OCI-LY7 (cell line): ENCODE measurements at regions not wholly inside any gene's neighbourhood (a gene's known extent, or its start where the extent isn't known, plus 50 kb on each side); places are given as distances from the start of the nearest gene placed in this dataset.

Source experiments
- BruUV-seq: library from RNA; stranded (reverse); fragments of 400-500 nt; replicated peaks from 2 replicates; lab custom pipeline; 2021; lab: Mats Ljungman, UMichigan
- CTCF ChIA-PET: fragments of 300-600 bp; sonication (Branson Sonifier 250); formaldehyde crosslinking; loops from one replicate; lab custom pipeline; 2022; ENCODE audit warnings: antibody characterized with exemption; ENCODE audit not compliant: unreplicated experiment; lab: Charles Lee
- POLR2A ChIA-PET: fragments of 300-600 bp; sonication (Branson Sonifier 250); formaldehyde crosslinking; loops from one replicate; lab custom pipeline; 2022; ENCODE audit warnings: antibody characterized with exemption; lab: Charles Lee
- DNase-seq: peaks from one replicate; pipeline ENCODE4 v3.0.0-alpha.2; 2015; ENCODE audit warnings: low spot score
- H2AFZ ChIP-seq: fragments of 200-600 bp; sonication (generic), shearing (Covaris generic); 2 replicates; pipeline ENCODE4 v1.6.1; 2014; ENCODE audit warnings: mild to moderate bottlenecking, antibody characterized with exemption, low read length, moderate library complexity
- H3K27ac ChIP-seq: fragments of 200-600 bp; sonication (generic); 2 replicates; pipeline ENCODE4 v1.5.1; 2014; ENCODE audit warnings: mixed run types, low read depth, mild to moderate bottlenecking, moderate library complexity, low read length, inconsistent platforms; ENCODE audit not compliant: poor library complexity, severe bottlenecking
- H3K36me3 ChIP-seq: fragments of 200-600 bp; sonication (generic); 2 replicates; pipeline ENCODE4 v1.6.1; 2014; ENCODE audit warnings: mild to moderate bottlenecking, antibody characterized with exemption, low read length, moderate library complexity, mixed read lengths; ENCODE audit not compliant: insufficient read depth
- H3K4me1 ChIP-seq: fragments of 200-600 bp; sonication (generic); 2 replicates; pipeline ENCODE4 v1.5.1; 2014; ENCODE audit warnings: mild to moderate bottlenecking, low read length; ENCODE audit not compliant: insufficient read depth, poor library complexity, severe bottlenecking
- H3K4me2 ChIP-seq: fragments of 200-600 bp; sonication (generic); 2 replicates; pipeline ENCODE4 v1.6.1; 2014; ENCODE audit warnings: mild to moderate bottlenecking, low read length
- H3K4me3 ChIP-seq: fragments of 200-600 bp; sonication (generic); 2 replicates; pipeline ENCODE4 v1.5.1; 2014; ENCODE audit warnings: mild to moderate bottlenecking, low read depth, low read length; ENCODE audit not compliant: poor library complexity, severe bottlenecking
- H3K79me2 ChIP-seq: fragments of 200-600 bp; sonication (generic); 2 replicates; pipeline ENCODE4 v1.6.1; 2016; ENCODE audit warnings: low read depth, mild to moderate bottlenecking, low read length, moderate library complexity, mixed read lengths; ENCODE audit not compliant: insufficient read depth
- H3K9me2 ChIP-seq: fragments of 200-600 bp; sonication (generic); 2 replicates; pipeline ENCODE4 v1.6.1; 2016; ENCODE audit warnings: mild to moderate bottlenecking, low read length, mixed read lengths; ENCODE audit not compliant: insufficient read depth
- H3K9me3 ChIP-seq: fragments of 200-600 bp; sonication (generic); 2 replicates; pipeline ENCODE4 v1.6.1; 2014; ENCODE audit warnings: mild to moderate bottlenecking, mixed run types, low read length, mixed read lengths
- H4K20me1 ChIP-seq: fragments of 200-600 bp; sonication (generic); 2 replicates; pipeline ENCODE4 v1.6.1; 2014; ENCODE audit warnings: mild to moderate bottlenecking, antibody characterized with exemption, low read length, moderate library complexity, mixed read lengths; ENCODE audit not compliant: insufficient read depth
- EZH2phosphoT487 ChIP-seq: fragments of 200-600 bp; sonication (generic); IDR thresholded peaks from 2 replicates; pipeline ENCODE4 v1.6.1; 2018; ENCODE audit warnings: low read depth, borderline replicate concordance, mild to moderate bottlenecking, mixed run types, antibody characterized with exemption, low read length, moderate library complexity, mixed read lengths
- intact Hi-C: fragments of 100-400 bp; cut with micrococcal nuclease; formaldehyde crosslinking; loops from one replicate; pipeline ENCODE4 v1.10.0; 2022; ENCODE audit not compliant: unreplicated experiment
- TF ChIP-seq, protein P1 (sequence below): fragments of 200-600 bp; sonication (generic); conservative IDR thresholded peaks from 2 replicates; pipeline ENCODE4 v1.5.1; 2014; ENCODE audit warnings: mild to moderate bottlenecking, antibody characterized with exemption, low read length, moderate library complexity, mixed read lengths

DNA sequence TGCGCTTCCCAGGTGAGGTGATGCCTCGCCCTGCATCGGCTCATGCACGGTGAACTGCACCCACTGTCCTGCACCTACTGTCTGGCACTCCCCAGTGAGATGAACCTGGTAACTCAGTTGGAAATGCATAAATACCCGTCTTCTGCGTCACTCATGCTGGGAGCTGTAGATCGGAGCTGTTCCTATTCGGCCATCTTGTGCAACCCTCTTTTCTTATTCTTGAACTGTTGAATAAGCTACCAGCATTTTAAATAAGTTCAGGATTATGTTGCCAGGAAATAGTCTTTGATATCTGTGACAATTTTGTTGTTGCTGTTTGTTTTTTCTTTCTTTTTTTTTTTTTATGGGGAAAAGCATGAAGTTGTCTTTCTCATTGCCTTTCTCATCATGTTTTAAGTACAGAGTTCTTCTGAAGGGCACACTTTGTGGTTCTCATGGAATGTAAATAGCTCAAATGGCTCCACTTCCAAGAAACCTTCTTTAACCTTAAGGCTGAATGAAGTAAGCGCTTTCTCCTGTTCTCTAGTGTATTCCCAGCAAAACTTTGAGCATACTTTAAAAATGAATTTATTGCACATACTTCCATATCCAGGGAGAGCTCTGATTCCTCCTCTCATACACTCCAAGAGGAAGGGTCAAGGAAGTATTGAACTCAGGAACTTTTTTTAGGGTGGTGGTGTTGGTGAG is 468.0 kb upstream of the TBL1XR1 start:
- Histone ChIP-seq H3K9me2 (no peaks in the 10 kb centered on the region), H3K79me2 (no peaks in the 10 kb centered on the region), H2AFZ (no peak overlapping the region), H3K36me3 (no peaks in the 10 kb centered on the region), H3K4me2 (no peak overlapping the region), H4K20me1 (no peaks in the 10 kb centered on the region), H3K27ac (no peak overlapping the region), H3K4me1 (no peaks in the 10 kb centered on the region), H3K9me3 (no peaks in the 10 kb centered on the region), H3K4me3 (no peak overlapping the region)
- ChIA-PET CTCF (no interaction called here), POLR2A (interaction anchor here (0.6 kb wide), 1 partner anchor 497 kb away, joined by 3 read pairs; no protein-coding TSS in a partner anchor)
- no peak for TF ChIP-seq EZH2phosphoT487
- TF ChIP-seq, protein P1, sequence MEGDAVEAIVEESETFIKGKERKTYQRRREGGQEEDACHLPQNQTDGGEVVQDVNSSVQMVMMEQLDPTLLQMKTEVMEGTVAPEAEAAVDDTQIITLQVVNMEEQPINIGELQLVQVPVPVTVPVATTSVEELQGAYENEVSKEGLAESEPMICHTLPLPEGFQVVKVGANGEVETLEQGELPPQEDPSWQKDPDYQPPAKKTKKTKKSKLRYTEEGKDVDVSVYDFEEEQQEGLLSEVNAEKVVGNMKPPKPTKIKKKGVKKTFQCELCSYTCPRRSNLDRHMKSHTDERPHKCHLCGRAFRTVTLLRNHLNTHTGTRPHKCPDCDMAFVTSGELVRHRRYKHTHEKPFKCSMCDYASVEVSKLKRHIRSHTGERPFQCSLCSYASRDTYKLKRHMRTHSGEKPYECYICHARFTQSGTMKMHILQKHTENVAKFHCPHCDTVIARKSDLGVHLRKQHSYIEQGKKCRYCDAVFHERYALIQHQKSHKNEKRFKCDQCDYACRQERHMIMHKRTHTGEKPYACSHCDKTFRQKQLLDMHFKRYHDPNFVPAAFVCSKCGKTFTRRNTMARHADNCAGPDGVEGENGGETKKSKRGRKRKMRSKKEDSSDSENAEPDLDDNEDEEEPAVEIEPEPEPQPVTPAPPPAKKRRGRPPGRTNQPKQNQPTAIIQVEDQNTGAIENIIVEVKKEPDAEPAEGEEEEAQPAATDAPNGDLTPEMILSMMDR: no peak
- DNase-seq: no peak
- intact Hi-C loops: no loop called here
- BruUV-seq: no TSS peak

DNA sequence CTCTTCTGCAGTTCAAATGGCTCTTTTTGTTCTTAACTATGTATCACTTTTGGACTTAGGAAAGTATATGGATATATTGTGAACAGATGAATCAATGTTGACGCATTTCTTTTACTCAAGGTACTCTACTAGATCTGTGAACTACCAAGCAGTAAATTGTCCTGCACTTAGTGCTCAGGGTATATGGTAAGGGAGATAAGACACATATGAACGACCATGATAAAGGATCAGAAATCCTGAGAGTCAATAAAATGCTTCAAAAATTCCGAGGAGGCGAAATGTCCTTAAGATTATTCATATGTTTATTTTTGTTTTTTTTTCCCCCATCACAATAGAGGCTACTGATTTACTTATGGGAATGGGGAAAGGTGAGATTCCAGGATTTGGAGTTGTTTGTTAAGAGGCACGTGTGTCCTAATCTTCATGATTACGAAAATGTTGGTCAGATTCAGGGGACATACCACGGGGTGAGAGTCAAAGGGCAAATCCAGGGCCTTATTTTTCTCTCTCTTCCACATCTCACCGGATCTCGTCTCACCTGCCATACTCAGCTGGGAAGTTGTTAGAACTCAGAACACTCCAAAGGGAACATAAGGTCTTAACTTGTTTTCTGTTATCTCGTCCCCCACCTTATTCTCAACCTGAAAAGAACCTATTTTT is 475.1 kb upstream of the TBL1XR1 start:
- no peak overlapping the region for H3K4me3 ChIP-seq
- H3K9me2 ChIP-seq: no peaks in the 10 kb centered on the region
- H3K79me2 ChIP-seq: no peaks in the 10 kb centered on the region
- no peak for DNase-seq
- no peak overlapping the region for H3K27ac ChIP-seq
- ChIA-PET POLR2A (interaction anchor here (0.6 kb wide), 1 partner anchor 82 kb away, joined by 3 read pairs; no protein-coding TSS in a partner anchor), CTCF (no interaction called here)
- no peak for TF ChIP-seq EZH2phosphoT487
- TF ChIP-seq, protein P1: no peak
- H4K20me1 ChIP-seq: no peaks in the 10 kb centered on the region
- no peak overlapping the region for H2AFZ ChIP-seq
- BruUV-seq: no TSS peak
- H3K36me3 ChIP-seq: no peaks in the 10 kb centered on the region
- H3K9me3 ChIP-seq: no peaks in the 10 kb centered on the region
- intact Hi-C loops: no loop called here
- no peak overlapping the region for H3K4me2 ChIP-seq
- no peaks in the 10 kb centered on the region for H3K4me1 ChIP-seq
